Stimulated activated CD4-positive, alpha-beta T cell treated with anti-CD3 and anti-CD28 coated beads, TNF-alpha, amount 100 ng/mL, for 4 hours (primary cell): ENCODE measurements at regions not wholly inside any gene's neighbourhood (a gene's known extent, or its start where the extent isn't known, plus 50 kb on each side); places are given as distances from the start of the nearest gene placed in this dataset.

Source experiments
- DNase-seq, 3 experiments: peaks; one replicate each; pipeline ENCODE4 v3.0.0-alpha.2; 2020; ENCODE audit warnings: low read depth in 3 of 3

GRCh38 chr13:106433066-106433465 is 102.4 kb downstream of the EFNB2 start:
- no peak for DNase-seq

- DNase-seq: no peak
These were observed 102.8 kb downstream of the EFNB2 start for GRCh38 chr13:106432636-106433035.

- no peak for DNase-seq
These were observed 108.6 kb downstream of the EFNB2 start for GRCh38 chr13:106426909-106427308.

GRCh38 chr13:106425661-106426060 is 109.8 kb downstream of the EFNB2 start:
- DNase-seq: no peak

GRCh38 chr13:106424805-106425204 is 110.7 kb downstream of the EFNB2 start:
- no peak for DNase-seq

GRCh38 chr13:106423530-106423929 is 111.9 kb downstream of the EFNB2 start:
- no peak for DNase-seq

DNA sequence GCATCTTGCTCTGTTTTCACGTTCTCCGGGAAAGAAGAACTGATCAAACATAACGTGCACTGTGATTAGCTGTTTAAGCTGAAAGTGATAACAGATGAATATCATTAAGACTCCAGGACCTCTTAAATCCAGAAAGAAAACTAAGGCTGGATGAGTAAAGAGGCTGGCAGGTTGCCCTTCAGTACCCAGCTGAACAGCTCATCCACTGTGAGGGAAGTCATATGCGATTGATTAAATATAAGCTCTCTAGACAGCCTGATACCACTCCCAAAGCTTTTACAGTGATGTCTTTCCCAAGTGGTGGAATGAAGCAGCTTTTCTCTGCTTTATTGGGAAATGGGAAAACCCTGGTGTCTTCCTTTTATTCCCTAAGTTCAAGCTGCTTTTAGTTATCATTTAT is 116.9 kb downstream of the EFNB2 start:
- no peak for DNase-seq

- DNase-seq: no peak
These were observed 117.9 kb downstream of the EFNB2 start for GRCh38 chr13:106417467-106418110.

DNA sequence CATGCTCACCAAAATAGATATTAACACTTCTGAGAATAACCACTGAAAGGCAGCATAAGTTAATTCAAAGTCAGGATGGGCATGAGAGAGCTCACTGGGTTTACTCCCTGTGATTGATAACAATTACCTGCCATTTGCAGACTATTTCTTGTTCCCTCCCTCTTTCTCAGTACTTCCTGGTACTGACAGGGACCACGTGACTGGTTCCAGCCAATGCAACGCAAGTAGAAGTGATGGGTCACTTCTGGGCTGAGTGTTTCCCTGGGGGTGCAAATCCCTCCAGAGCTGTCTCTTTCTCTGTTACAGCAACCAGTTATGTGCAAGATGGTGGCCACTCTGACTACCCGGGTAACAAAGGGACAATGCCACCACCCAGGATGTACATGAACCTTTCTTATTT is 118.8 kb downstream of the EFNB2 start:
- DNase-seq: no peak

DNA sequence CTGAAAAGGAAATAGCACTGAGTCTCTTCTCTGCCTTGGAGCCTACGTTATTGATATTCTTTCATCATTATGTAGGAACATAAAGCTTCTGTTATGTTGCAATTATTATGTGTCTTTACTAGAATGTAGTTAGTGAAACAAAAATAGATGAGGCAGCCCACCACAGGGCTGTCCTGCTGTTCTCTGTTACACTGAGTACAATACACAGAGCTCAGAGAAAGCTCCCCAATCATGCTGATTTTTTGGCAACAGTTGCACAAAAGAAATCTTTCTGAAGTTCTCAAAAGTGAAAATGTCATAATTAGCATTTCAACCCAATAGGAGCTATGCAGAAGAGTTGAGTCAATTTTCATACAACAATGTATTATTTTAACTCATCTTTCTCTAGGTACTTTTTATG is 119.5 kb downstream of the EFNB2 start:
- no peak for DNase-seq

DNA sequence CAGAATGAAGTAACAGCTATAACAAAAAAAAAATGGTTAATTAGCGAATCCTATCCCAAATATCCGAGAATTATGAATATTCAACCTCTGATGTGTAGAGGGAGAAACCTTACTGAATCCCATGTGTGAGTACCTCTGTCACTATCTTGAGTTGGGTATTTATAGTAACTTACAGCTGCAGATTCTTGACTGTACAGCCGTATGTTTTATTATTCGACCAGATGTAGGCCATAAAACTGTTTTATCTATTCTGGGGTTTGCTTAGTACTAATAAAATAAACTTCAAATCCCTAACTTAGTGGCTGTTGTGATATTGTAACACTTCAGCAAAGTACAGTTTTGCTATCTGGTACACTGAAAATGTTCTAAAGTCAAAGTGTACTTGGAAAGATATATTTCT is 120.0 kb downstream of the EFNB2 start:
- DNase-seq: no peak

- DNase-seq: no peak
These were observed 128.1 kb downstream of the EFNB2 start for GRCh38 chr13:106407338-106407737.

DNA sequence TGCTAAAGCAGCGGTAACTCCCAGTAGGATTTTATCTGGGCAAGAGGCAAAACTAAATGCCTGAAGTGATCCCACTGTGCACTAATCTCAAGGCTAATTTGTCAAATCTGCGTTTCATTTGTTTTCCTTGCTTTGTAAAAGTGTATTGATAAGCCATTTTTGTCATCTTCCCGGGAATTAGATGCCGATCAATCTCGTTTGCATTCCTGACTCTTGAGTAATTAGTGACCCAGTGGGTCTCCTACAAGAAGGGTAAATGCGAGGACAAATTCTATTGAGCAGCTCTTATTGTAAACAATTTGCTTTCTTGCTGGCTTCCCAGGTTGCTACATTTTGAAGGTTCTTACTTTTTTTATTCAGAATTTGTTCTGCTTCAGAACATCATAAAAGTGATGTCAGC is 129.7 kb downstream of the EFNB2 start:
- no peak for DNase-seq

GRCh38 chr13:106403280-106403679 is 132.2 kb downstream of the EFNB2 start:
- DNase-seq: no peak

DNA sequence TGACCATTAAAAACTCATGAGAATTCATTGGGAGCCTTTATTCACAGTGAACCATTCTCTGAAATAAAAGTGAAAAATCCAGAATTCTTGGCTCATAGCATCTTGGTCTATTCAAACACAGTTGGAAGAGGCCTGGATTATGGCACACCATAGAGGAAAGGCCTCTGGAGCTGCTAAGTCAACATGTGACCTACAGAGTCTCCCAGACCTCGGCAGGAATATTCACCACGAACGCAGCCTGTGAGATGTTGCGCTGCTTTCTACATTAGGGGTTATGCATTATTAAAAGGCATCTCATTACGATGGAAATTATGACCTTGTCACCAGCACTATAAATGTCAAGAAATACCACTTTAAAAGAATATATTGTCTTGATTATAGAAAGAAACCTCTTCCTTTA is 132.6 kb downstream of the EFNB2 start:
- no peak for DNase-seq

- no peak for DNase-seq
These were observed 134.4 kb downstream of the EFNB2 start for GRCh38 chr13:106401081-106401480.

DNA sequence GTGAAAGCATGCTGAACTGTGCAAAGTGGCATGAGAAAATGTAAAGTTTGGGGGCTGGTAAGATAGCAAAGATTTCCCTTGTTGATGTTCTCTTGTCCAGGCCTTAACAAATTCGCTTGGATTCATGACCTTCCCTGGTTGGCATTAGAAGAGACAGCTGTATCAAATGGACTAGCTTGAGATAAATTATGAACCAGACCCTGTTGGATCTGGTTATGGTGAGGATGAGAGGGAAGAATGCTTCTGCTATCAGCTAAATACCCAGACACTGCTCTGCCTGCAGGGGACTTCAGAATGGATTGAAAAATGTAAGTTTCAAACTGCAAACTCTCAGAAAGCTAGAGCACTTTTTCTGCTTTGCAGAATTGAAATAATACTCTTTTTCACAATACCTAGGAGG is 135.2 kb downstream of the EFNB2 start:
- DNase-seq: no peak

DNA sequence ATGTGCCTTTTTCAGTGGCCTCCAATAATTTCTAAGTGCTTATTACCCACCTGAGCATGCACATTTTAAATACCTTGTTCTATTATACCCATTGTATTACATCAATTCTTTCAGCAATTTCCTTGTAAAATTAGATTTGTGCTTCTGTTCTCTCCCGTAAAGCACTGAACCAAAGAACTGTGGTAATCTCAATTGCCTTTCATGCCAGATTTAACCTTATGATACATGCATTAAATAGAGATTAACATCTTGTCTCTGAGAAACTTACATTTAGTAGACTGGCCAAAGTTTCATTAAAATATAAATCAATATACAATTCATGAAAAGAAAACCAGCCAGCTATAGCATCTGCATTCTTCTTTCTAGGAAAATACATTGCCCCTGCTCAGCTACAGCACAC is 137.2 kb downstream of the EFNB2 start:
- no peak for DNase-seq

GRCh38 chr13:106393776-106394175 is 141.7 kb downstream of the EFNB2 start:
- no peak for DNase-seq

- no peak for DNase-seq
These were observed 143.8 kb downstream of the EFNB2 start for GRCh38 chr13:106391681-106392080.

- no peak for DNase-seq
These were observed 144.2 kb downstream of the EFNB2 start for GRCh38 chr13:106391271-106391670.

- DNase-seq: no peak
These were observed 145.1 kb downstream of the EFNB2 start for GRCh38 chr13:106390367-106390766.

DNA sequence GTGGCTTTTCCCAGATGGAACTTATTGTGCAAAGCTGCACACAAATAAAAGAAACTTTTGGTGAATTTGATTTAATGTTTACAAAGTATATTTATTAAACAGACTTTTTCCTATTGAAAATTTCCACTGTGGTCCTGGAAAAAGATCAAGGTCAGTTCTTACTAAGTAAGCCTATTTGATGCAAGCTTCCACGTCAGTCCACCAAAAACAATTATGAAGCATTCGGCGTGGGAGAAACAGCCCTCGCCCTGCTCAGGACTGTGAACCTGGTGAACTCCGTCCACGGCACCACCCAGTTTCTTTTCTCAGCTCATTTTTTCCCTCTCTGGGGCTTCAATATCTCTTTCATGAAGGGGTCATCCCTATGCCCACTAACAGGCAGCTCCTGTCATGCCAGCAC is 149.8 kb downstream of the EFNB2 start:
- DNase-seq: no peak

DNA sequence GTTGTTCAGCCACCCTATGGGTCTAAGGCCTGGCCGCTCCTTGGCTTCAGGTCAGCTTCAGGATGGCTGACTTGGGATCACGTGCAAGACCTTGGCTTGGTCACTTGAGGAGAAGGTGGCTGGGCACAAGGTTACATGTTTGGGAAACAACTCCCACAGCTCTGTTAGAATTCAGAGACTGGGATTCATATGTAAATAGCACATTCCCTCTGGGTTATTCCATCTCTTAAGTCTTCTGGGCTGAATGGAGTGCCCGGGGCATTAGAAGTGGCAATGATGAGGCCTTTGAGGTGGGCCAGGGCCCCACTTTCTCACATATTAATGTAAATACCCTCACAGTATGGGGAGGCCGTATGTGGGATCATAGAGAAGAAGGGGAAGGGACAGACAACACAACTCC is 150.9 kb downstream of the EFNB2 start:
- no peak for DNase-seq
